Amniotic epithelial cell (primary cell): ENCODE measurements at regions not wholly inside any gene's neighbourhood (a gene's known extent, or its start where the extent isn't known, plus 50 kb on each side); places are given as distances from the start of the nearest gene placed in this dataset.

Source experiments
- DNase-seq: peaks from one replicate; pipeline ENCODE4 v3.0.0-alpha.2; 2010; ENCODE audit warnings: low read depth

DNA sequence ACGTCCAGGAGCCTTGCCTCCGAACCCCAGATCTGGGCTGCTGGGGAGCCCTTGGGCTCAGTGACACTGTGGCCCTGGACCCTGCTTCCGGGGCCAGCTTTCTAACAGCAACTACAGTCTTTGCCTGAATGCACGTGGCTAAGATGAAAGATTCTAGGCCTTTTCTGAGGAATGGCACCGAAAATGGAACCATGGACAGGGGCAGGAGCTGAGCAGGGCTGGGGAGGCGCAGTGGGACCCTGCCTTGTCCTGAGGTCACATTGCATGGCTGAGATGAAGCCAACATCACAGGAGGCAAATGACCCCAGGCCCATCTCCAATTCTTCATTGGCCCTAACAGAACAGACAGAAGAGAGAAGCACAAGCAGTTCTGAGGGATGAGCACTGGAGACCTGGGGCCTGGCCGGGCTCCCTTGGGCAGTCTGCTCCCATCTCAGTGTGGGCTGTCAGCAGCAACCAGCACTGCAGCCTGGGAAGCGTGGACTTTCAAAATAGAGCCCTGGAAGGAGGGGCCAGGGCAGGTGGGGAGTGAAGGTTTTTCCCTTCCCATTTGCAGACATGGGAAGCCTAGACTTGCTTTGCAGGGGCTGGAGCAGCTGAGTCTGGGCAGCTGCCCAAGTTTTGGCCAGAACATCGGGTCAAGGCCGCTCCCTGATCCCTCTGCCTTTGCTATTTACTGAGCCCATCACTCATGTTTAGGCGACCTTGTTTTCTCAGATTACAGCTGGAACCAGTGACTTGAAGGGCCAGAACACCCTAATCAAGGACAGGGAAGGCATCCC lies 114.4 kb upstream of the TCERG1L start:
- no peak for DNase-seq

DNA sequence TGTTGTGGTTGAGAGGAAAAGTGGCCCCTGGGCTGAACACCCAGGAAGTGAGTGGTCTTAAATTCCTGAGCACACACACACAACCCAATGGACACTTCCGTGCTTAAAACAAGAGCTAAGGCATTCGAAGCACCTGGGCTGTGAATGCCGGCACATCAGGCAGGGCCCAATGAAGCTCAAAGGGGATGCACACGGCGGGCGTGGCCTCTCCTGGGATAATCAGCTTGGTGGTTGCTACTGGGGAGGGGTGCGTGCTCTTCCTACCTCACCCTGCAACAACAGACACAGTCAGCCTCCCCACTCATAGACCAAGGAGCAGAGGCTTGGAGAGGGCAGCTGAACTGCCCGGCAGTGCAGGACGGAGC lies 115.0 kb upstream of the TCERG1L start:
- no peak for DNase-seq

DNA sequence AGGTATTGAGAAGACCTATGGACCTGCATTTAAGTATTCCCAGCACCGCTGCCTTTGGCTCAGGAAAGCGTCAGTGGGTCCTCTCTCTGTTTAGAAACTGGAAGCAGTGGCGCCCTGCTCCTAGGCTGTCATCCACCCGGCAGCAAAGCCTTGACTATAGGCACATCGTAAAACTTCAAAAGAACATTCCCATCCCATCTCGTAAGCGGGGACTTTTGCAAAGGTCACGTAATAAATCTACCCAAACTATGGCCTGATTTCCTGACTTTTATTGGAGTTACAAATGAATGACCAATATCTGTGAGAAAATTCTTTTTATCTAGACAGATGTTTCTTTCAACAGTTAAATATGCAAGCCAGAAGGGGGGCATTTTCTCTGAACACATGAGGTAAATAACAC lies 115.8 kb upstream of the TCERG1L start:
- DNase-seq = no peak

DNA sequence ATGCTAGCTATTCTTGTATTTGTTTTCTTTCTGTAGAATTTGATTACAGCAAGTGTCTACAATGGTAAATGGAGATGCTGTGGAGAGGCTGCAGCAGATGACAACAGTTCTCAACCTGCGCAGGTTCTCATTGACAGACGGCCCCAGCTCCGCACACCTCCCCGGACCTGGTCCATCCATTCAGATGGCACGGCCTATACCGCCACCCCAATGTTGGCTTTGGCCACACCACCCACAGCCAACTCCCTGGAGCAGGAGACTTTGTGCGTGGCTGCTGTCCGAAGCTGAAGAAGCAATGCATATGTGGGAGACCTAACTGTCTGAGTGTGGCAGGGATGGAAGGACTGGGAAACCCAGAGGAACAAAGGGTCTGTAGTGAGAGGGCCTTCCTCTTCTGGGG lies 116.4 kb upstream of the TCERG1L start:
- DNase-seq = no peak

DNA sequence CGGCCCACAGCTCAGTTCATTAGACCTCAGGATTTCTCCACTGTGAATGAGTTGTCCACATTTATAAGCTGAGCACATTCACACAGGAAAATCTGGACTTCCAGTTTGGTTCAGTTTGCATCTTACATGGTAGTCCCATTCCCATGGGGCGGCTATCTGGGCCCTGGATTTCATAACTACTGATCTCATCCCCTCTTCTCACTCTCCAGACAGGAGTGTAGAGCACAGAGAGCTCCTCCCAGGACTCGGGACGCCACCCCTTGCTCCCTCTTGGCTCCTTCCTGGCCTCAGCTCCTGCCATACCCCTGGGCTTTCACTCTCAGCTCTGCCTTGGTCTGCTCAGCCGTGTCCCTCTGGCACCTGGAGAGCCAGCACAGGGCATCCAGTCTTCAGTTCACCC lies 117.6 kb upstream of the TCERG1L start:
- no peak for DNase-seq

DNA sequence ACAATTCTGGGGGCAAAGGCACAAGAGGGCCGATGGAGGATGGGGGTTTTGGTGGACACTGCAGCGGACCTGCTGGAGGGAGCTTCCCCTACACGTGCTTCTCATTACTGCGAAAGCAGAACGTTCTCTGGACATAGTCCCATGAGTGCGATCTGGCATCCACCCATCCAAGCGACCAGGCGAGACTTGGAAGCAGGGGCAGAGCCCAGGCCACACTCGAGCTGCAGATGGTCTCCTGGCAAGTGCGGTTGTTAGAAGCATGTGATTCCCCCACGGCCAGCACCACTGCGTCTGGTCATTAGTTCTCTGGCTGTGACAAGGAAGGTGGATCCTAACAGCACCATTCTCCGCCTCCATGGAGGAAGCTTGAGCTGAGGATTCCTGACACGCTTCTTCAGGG lies 118.4 kb upstream of the TCERG1L start:
- no peak for DNase-seq

DNA sequence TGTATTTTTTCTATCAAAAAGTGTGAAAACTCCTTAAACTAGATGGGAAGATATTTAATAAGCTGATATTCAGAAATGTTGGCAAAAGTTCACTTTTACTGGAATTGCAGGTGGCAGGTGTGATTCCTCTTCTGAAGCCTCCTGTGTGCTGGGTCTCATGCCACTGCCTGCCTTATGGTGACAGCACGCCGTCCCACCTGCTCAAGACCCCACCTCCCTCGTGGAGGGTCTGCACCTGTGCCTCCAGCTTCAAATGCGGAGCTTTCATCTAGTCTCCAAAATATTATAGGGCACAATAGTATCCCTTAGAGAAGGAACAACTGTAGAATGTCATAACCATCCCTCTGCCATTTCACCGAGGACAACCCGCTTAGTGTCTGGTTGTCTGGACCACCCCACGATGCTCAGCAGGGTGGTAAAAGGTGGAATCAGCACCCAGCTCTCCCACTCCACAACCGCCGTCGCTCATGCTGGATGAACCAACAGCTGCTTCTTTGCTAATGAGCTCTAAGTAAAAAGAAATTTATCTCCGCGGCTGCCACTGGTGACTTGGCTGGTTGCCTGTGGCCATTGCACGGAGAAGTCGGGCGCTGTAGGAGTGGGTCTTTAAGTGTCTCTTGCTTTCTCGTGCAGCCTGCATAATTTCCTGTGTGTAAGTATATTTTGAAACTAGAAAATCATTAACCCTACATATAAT lies 119.3 kb upstream of the TCERG1L start:
- DNase-seq = no peak

DNA sequence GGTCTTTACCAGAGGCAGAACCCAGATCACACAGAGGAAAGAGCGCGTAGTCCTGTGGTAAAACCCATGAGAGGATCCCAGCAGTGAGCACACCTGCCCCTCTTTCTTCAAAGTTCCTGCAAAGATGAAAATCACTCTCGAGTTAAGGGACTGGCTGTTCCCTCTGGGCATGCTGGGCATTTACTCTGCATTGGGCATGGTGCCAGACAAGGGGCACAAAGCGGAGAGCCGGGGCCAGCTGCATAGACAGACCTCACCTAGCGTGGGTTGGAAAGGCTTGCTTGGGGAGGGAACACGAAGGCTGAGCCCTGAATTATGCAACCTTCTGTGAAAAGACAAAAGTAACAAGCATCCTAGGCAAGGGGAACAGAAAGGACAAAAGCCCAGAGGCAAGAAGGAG lies 120.0 kb upstream of the TCERG1L start:
- no peak for DNase-seq

DNA sequence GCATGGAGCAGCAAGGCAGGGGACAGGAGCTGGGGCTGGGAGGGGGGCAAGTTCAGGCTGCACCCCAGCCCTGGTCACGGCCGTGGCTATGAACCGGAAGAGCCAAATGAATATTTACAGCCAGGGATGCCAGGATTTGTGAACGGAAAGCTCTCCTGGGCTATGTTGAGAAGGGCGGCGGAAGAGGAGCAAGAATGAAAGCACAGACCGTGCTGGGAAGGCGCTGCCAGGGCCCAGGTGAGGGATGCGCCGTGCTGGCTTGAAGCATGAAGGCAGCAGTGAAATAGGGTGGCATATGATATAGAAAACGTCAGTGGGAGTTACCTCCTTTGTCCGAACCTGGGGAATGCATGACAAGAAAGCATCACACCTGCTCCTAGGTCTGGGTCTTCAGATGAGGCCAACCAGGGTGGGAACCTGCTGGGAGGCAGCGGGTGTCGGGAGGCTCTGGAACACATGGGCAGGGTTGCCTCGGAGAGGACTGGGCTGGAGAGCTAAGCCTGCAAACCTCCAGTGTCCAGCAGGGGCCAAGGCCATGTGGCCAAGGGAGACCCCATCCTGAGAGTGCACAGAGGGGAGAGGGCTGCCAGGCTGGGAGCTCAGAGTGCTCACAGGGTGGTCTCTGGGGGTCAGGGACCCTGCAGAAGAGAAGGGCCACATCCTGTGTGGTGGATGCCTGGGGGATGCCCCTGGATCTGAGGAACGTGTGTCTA lies 120.6 kb upstream of the TCERG1L start:
- DNase-seq = no peak

DNA sequence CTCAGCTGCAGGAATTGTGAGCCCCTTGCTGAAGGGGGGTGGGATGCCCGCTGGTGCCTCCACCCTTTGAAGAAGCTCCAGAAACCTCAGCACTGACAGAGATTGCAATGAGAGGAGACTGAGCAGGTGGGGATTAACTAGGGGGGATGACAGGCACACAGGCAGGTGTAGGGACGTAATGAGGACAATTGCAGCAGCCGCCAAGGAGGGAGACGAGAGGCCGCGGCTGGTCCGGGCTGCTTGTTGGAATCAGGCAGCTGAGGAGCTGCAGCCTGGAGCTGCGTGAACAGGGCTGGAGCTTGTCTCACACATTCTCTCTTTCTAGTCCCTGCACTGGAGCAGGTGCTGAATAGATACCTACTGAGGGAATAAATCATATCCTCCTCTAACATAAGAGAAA lies 122.0 kb upstream of the TCERG1L start:
- no peak for DNase-seq

DNA sequence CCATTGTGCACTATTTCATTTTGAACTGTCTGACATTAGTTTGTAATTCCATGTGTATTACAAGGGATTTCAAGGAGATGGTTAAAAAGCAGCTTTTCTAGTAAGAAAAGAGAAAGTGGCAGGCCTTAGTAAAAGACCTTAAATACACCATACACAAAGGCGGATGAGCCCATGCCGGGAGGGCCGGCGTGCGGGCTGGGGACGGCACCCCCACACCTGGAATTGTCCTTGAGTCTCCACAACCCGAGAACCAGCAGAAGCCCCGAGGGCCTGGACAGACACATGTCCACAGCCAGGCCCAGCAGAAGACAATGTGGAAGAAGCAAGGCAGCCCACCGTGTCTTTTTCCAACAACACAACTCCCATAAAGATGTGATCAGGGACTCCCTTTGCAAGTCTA lies 123.7 kb upstream of the TCERG1L start:
- DNase-seq = no peak

DNA sequence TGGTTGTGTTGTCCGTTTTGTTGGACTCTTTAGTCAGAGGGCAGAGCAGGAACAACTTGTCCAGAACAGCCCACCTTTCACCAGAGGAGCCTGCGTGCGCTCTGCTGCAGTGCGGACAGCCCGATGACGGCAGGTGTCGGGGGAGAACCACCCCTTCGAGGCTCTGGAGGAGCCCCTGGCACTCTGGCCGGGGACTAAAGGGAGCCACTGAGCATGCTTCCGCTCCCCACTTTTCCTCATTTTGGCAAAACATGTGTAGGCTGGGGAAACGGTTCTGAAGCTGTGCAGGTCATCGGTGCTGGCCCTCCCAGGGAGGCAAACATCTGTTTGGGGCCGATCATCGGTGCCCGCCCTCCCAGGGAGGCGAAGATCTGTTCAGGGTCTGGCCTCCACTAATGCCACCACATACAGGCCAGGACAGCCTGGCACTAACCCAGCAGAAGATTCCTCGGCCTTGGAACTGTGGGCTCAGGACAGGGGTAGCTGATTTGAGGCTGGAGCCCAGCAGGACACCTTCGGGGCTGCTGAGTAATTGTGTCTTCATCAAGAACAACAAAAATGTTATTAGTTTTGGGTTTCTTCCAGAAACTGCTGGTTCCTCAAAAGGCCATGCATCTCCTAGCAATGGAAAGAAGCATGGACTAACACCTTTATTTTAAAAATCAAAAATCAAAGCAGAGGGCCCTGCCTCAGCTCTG lies 124.4 kb upstream of the TCERG1L start:
- no peak for DNase-seq

DNA sequence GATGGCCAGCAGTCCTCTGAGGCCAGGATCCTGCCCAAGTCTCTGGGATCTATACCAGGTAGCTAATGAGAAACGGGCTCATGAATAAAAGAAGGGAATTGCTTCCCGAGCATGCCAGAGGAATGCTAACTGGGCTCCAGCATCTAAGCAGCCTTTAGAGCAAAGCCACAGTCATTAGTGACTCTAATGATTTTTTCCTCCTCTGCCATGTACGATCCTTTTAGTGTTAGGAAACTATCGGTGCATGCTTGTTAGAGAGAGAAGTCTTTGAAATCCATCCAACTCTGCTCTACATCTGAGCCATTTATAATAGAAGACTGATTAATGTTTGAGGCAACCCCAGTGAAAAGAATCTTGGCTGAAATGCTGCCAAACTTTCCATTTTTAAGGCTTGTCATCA lies 124.9 kb upstream of the TCERG1L start:
- no peak for DNase-seq

DNA sequence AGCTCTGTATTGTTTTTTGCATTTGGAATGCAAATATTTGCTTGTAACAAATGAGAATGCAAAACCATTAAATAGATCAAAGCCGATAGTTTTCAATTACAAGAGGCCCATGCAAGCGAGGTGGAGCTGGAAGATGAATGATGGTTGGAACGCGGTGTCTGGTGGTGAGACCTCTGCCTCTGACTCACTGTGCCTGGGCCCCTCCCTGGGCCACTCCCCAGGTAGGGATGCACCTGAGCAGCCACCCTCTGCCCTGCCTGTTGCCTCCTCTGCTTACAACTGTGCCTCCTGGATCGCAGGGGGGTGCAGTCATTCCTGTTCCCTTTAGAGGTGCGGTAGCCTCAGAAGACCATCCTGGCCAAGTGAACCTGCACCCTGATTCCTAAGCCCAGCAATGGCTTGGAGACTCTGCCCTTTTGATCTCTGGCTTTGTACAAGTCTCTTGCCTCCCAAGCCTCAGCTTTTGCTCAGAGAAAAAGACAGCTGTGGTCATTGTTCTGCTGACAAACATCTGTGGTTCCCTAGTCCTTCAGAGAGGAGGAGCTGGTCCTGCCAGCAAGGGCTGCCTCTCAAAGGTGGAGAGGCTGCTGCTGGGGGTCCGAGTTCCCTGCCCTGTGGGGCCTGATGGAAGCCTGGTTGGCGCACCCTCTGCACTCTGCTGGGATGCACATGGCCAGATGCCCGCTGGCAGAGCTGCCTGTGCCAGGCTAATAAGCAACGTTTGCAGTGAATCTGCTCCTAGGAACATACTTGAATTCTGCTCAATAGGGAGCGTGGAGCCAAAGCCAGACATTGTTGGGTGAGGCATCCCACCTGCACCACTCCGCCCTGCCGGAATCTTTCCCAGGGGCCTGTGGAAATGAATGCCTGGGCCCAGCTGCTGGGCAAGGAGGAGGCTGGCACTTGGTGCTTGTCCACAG lies 126.3 kb upstream of the TCERG1L start:
- no peak for DNase-seq

DNA sequence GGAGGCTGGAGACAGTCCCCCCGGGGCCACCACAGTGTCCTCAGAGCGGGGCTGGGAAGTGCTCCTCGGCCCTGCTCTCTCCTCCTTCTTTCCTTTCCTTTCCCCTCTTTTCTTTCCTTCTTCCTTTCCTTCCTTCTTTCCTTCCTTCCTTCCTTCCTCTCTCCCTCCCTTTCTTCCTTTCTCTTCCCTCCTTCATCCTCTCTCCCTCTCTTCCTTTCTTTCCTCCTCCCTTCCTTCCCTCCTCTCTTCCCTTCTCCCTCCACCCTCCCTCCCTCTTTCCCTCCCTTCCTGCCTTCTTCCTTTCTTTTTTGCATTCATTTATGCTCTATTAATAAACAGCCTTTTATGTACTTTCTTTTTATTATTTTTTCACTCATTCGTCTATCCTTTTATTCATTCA lies 127.1 kb upstream of the TCERG1L start:
- no peak for DNase-seq

DNA sequence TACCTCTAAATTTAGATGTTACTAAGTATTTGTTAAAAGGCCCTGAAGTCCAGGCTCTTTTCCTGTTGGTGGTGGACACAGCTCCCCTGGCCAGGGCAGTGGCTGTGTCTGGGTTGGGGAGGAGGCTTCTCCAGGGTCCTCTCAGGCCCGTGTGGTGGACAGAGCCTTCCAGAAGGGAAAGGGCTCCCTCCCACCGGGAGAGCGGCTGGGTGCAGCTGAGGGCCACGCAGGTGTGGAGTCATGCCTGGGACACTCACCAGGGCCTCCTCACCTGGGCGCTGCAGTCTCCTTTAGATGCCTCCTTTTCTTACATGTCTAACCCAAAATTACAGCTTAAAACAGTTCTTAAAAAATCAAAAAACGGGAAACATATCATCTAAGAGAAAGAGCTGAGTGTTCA lies 128.2 kb upstream of the TCERG1L start:
- no peak for DNase-seq

DNA sequence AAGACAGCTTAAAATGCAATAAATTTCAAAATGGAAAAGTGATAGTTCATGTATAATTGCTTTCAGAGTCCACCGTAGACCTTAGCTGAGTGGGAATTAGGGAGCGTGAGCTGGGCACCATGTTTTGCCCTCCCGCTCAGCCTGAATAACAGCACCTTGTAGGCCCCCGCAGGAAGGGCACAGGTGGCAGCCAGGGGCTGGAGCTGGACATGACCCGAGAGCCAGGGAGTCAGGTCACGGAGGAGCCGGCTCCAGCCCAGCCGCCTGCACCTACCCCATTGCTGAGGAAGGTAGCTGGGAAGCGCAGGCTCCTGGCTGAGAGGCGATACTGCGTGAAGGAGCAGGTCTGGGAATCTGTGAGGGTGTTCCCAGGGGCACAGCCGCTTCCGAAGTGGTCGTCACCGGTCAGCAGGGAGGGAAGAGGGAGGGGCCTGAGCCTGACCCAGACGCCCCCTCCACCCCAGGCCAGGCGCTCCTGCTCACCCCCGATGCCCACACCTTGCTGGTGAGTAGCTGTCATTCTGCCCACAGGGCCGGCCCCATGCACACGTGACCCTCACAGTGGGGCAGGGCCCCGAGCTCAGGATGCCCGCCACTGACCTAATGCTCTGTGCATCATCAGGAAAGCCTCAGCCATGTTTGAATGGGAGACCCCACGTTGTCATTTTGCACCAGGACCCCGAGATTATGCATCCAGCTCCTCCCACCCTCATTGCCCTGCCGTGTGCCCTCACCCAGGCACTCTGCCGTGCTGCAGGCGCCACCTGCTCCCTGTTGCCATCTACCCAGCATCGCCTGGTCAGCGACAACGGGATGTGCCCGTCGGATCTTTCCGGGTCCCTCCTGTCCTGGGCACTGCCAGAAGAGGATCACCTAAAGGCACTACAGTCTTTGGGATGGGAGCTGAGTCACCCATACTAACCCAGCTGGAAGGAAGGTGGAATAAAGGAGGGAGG lies 129.2 kb upstream of the TCERG1L start:
- DNase-seq = no peak

DNA sequence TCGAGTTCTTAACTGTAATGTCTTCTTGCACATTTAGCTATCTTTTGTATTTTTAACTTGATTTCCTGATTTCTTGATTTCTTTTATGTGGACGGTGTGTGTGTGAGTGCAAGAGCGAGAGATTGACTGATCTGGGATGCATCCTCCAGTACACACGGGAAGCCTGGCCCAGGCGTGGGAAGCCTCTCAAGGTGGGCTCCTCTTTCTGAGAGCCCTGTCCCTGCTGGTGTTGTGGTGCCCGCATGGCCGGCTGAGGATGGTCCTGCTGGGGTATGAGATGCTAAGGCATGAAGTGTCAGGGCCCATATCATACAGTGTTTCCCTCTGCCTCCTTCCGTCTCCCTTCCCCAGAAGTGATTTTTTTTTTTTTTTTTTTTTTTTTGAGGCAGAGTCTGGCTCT lies 130.8 kb upstream of the TCERG1L start:
- no peak for DNase-seq

DNA sequence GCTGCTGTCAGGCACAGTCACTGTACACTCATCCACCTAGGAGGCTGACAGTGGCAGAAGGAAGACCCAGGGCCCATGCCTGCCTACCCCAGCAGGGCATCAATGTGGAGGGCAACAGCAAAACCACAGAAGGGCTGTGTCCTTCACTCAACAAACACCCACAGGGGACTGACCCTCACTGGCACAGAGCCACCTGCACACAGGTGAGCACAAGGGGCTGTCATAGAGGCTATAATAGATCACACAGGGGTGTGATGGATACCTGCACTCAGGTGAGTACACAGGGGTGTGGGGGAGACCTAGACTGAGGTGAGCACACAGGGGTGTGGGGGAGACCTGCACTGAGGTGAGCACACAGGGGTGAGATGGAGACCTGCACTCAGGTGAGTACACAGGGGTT lies 132.8 kb upstream of the TCERG1L start:
- no peak for DNase-seq

DNA sequence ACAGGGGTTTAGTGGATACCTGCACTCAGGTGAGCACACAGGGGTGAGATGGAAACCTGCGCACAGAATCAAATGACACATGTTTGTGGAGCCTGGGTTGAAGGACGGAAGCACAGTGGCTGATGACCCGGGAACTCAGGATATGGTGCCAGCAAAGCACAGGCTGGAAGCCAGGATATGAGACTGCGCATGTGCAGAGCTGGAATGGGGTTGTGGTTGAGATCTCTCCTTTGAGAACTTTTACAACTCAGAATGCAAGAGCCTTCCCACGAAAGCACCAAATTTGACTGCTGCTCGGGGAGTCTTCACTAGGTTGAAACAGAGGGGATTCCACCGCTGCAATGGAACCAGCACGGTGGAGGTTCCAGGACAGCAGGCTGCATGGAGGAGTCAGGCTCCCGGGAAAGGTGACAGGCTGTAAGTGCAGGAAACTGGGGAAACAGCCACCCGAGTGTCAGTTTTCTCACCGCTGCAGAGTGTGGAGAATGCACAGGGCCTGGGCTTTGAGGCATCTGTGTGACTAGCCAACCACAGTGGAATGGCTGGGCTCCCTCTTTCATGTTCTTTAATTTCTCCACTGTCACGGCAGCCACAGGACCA lies 133.4 kb upstream of the TCERG1L start:
- no peak for DNase-seq
